Endothelial cell of umbilical vein (primary cell): ENCODE measurements at regions not wholly inside any gene's neighbourhood (a gene's known extent, or its start where the extent isn't known, plus 50 kb on each side); places are given as distances from the start of the nearest gene placed in this dataset.

Source experiments
- BruUV-seq: library from RNA; stranded (reverse); fragments of 400-500 nt; replicated peaks from 2 replicates; lab custom pipeline; 2021; lab: Mats Ljungman, UMichigan
- CTCF ChIA-PET: fragments of 300-600, 350-600 bp; sonication (Branson Sonifier 250); formaldehyde crosslinking; loops from one replicate; lab custom pipeline; 2021; ENCODE audit warnings: antibody characterized with exemption, inconsistent platforms; lab: Charles Lee
- POLR2A ChIA-PET: fragments of 300-600, 350-600 bp; sonication (Branson Sonifier 250); formaldehyde crosslinking; loops from one replicate; lab custom pipeline; 2021; ENCODE audit warnings: antibody characterized with exemption, inconsistent platforms; lab: Charles Lee
- DNase-seq: peaks from one replicate; pipeline ENCODE4 v3.0.0-alpha.2; 2011; ENCODE audit warnings: low read depth, low spot score
- FAIRE-seq: peaks from 2 replicates; lab custom pipeline; 2011; peaks lifted over from hg19 to GRCh38; lab: Jason Lieb, UNC
- H2AFZ ChIP-seq: 2 replicates; pipeline ENCODE4 v1.6.0; 2012; ENCODE audit warnings: low read depth, low read length, control low read depth, inconsistent platforms
- H3K27ac ChIP-seq: 2 replicates; pipeline ENCODE4 v1.5.1; 2011; ENCODE audit warnings: low read depth, mild to moderate bottlenecking, control low read depth, low read length, moderate library complexity; ENCODE audit not compliant: insufficient read depth
- H3K27me3 ChIP-seq, 2 experiments: 2 replicates each; pipeline versions ENCODE4 v1.6.0 to v1.6.1; 2011; ENCODE audit warnings: low read length in 2 of 2, mixed read lengths in 1 of 2; ENCODE audit not compliant: control insufficient read depth in 2 of 2, insufficient read depth in 2 of 2
- H3K36me3 ChIP-seq, 2 experiments: 2 replicates in 1 of 2; 3 replicates in 1 of 2; pipeline ENCODE4 v1.5.1; 2011; ENCODE audit warnings: low read length in 2 of 2, mild to moderate bottlenecking in 1 of 2, moderate library complexity in 1 of 2; ENCODE audit not compliant: control insufficient read depth in 2 of 2, insufficient read depth in 2 of 2; ENCODE audit errors: extremely low read depth in 1 of 2
- H3K4me1 ChIP-seq: 3 replicates; pipeline ENCODE4 v1.5.1; 2011; ENCODE audit warnings: mild to moderate bottlenecking, low read length; ENCODE audit not compliant: control insufficient read depth, insufficient read depth; ENCODE audit errors: extremely low read depth
- H3K4me2 ChIP-seq: 2 replicates; pipeline ENCODE4 v1.6.1; 2011; ENCODE audit warnings: low read length, control low read depth, mixed read lengths; ENCODE audit not compliant: insufficient read depth
- H3K4me3 ChIP-seq, 3 experiments: fragments of 200-600 bp in 1 of 3; sonication (generic), shearing (Covaris generic) in 1 of 3; replicated peaks in 1 of 3; 2 replicates each; pipeline ENCODE4 v1.5.1; 2011 to 2016; ENCODE audit warnings: control low read depth in 3 of 3, low read length in 3 of 3, mild to moderate bottlenecking in 2 of 3, inconsistent platforms in 1 of 3, low read depth in 1 of 3, moderate library complexity in 1 of 3; ENCODE audit not compliant: insufficient read depth in 1 of 3
- H3K79me2 ChIP-seq: 2 replicates; pipeline ENCODE4 v1.6.0; 2012; ENCODE audit warnings: low read length, inconsistent platforms; ENCODE audit not compliant: control insufficient read depth, insufficient read depth
- H3K9ac ChIP-seq: replicated peaks from 2 replicates; pipeline ENCODE3; 2011; ENCODE audit warnings: low read length, control low read depth; ENCODE audit not compliant: insufficient read depth; ENCODE audit errors: extremely low read depth
- H3K9me1 ChIP-seq: replicated peaks from 3 replicates; pipeline ENCODE4 v1.6.0; 2011; ENCODE audit warnings: mild to moderate bottlenecking, low read length; ENCODE audit not compliant: control insufficient read depth, insufficient read depth; ENCODE audit errors: extremely low read depth
- H3K9me3 ChIP-seq: replicated peaks from 2 replicates; pipeline ENCODE4 v1.5.1; 2012; ENCODE audit warnings: low read length, inconsistent platforms; ENCODE audit not compliant: control insufficient read depth, insufficient read depth
- H4K20me1 ChIP-seq: replicated peaks from 2 replicates; pipeline ENCODE3; 2011; ENCODE audit warnings: mild to moderate bottlenecking, low read length; ENCODE audit not compliant: control insufficient read depth, insufficient read depth; ENCODE audit errors: extremely low read depth
- CTCF ChIP-seq, 2 donors: IDR thresholded peaks; 1 replicate in 1 of 2; 2 replicates in 1 of 2; pipeline ENCODE4 v1.5.1; 2011; ENCODE audit warnings: low read length in 2 of 2, mild to moderate bottlenecking in 2 of 2, moderate library complexity in 2 of 2, control low read depth in 1 of 2, inconsistent platforms in 1 of 2, low read depth in 1 of 2; ENCODE audit not compliant: insufficient read depth in 1 of 2; ENCODE audit errors: extremely low read depth in 1 of 2
- EZH2 ChIP-seq: IDR thresholded peaks from 2 replicates; pipeline ENCODE4 v1.6.1; 2012; ENCODE audit warnings: borderline replicate concordance, low read depth, mild to moderate bottlenecking, moderate library complexity, low read length, inconsistent platforms; ENCODE audit not compliant: severe bottlenecking
- FOS ChIP-seq: IDR thresholded peaks from 2 replicates; pipeline ENCODE4 v1.6.1; 2011; ENCODE audit warnings: mild to moderate bottlenecking, low read length, moderate library complexity, borderline replicate concordance; ENCODE audit not compliant: insufficient read depth
- GATA2 ChIP-seq: IDR thresholded peaks from 2 replicates; pipeline ENCODE4 v1.7.0; 2011; ENCODE audit warnings: low read depth, mild to moderate bottlenecking, moderate library complexity, mixed read lengths, low read length; ENCODE audit not compliant: insufficient read length, insufficient read depth
- JUN ChIP-seq: IDR thresholded peaks from 2 replicates; pipeline ENCODE4 v1.6.1; 2011; ENCODE audit warnings: borderline replicate concordance, low read depth; ENCODE audit not compliant: insufficient read length, insufficient read depth
- MAX ChIP-seq: IDR thresholded peaks from 2 replicates; pipeline ENCODE4 v1.6.1; 2011; ENCODE audit not compliant: insufficient read depth, insufficient read length
- MYC ChIP-seq: IDR thresholded peaks from one replicate; pipeline ENCODE4 v1.6.1; 2011; ENCODE audit warnings: mild to moderate bottlenecking, low read depth, low read length
- POLR2A ChIP-seq: IDR thresholded peaks from 2 replicates; pipeline ENCODE4 v1.6.1; 2012; ENCODE audit warnings: low read depth, mild to moderate bottlenecking, control low read depth, low read length
- POLR2AphosphoS5 ChIP-seq: IDR thresholded peaks from 2 replicates; pipeline ENCODE4 v1.6.1; 2012; ENCODE audit warnings: low read depth, mild to moderate bottlenecking, control low read depth, low read length, moderate library complexity; ENCODE audit not compliant: insufficient read depth
- dilution Hi-C: fragments of 300-500 bp; cut with MboI; formaldehyde crosslinking; loops from one replicate; pipeline ENCODE4 v1.15.0; 2019; ENCODE audit warnings: low sequenced_read_pairs; ENCODE audit not compliant: extremely low pct_ligation_motif_present
- intact Hi-C: fragments of 100-400 bp; cut with micrococcal nuclease; formaldehyde crosslinking; loops from one replicate; pipeline ENCODE4 v1.10.0; 2022

GRCh38 chr2:106284691-106285202 lies 90.6 kb upstream of the UXS1 start:
- Histone ChIP-seq H3K4me3 (no peak overlapping the region), H3K27me3 (no peaks in the 10 kb centered on the region), H3K36me3 (no peaks in the 10 kb centered on the region), H4K20me1 (no peaks in the 10 kb centered on the region), H3K9me1 (no peaks in the 10 kb centered on the region), H3K4me2 (no peak overlapping the region), H3K9ac (no peak overlapping the region), H3K79me2 (no peaks in the 10 kb centered on the region), H3K9me3 (no peaks in the 10 kb centered on the region), H2AFZ (no peak overlapping the region), H3K4me1 (no peaks in the 10 kb centered on the region), H3K27ac (no peak overlapping the region)
- TF ChIP-seq CTCF (IDR thresholded peaks at IDR 0.05; ENCODE audit: extremely low read depth in 1 of 2, insufficient read depth in 1 of 2, low read depth in 1 of 2, low read length in 2 of 2), result no peak
- TF ChIP-seq MYC, result no peak
- no peak for TF ChIP-seq POLR2AphosphoS5
- TF ChIP-seq POLR2A, result no peak
- TF ChIP-seq EZH2, result no peak
- TF ChIP-seq JUN, result no peak
- no peak for TF ChIP-seq MAX
- no peak for TF ChIP-seq FOS
- no peak for TF ChIP-seq GATA2
- ChIA-PET POLR2A (no interaction called here), CTCF (no interaction called here)
- no TSS peak for BruUV-seq
- FAIRE-seq, result no peak
- dilution Hi-C loops, result no loop called here
- intact Hi-C loops, result no loop called here
- no peak for DNase-seq
